ENCODE measurements at regions not wholly inside any gene's neighbourhood (a gene's known extent, or its start where the extent isn't known, plus 50 kb on each side); places are given as distances from the start of the nearest gene placed in this dataset.

GRCh38 chr10:58885146-58885545, 291.3 kb upstream of the PHYHIPL start:
- no peak for DNase-seq (ENCODE audit: extremely low read depth, low read depth)
- no peak for TF ChIP-seq CTCF (IDR thresholded peaks at IDR 0.05; ENCODE audit: low read depth, low read length, missing control alignments)
- H3K4me3 ChIP-seq (replicated peaks; ENCODE audit: low read depth, low read length) = no peak overlapping the region

- no peak for DNase-seq (ENCODE audit: extremely low read depth, low read depth)
- no peak overlapping the region for H3K4me3 ChIP-seq (replicated peaks; ENCODE audit: low read depth, low read length)
- no peak for TF ChIP-seq CTCF (IDR thresholded peaks at IDR 0.05; ENCODE audit: low read depth, low read length, missing control alignments)
Observed at GRCh38 chr10:58885686-58886345, 290.6 kb upstream of the PHYHIPL start.

- no peak for TF ChIP-seq CTCF (IDR thresholded peaks at IDR 0.05; ENCODE audit: low read depth, low read length, missing control alignments)
Observed at GRCh38 chr10:58886406-58886805, 290.0 kb upstream of the PHYHIPL start.

GRCh38 chr10:58887474-58887873, 289.0 kb upstream of the PHYHIPL start:
- H3K4me3 ChIP-seq (replicated peaks; ENCODE audit: low read depth, low read length) = no peak overlapping the region
- no peak for TF ChIP-seq CTCF (IDR thresholded peaks at IDR 0.05; ENCODE audit: low read depth, low read length, missing control alignments)
- no peak for DNase-seq (ENCODE audit: extremely low read depth, low read depth)

More at GRCh38 chr10:58886406-58886805, 290.0 kb upstream of the PHYHIPL start:
- H3K4me3 ChIP-seq (replicated peaks; ENCODE audit: low read depth, low read length) = no peak overlapping the region
- no peak for DNase-seq (ENCODE audit: extremely low read depth, low read depth)

- H3K4me3 ChIP-seq (replicated peaks; ENCODE audit: low read depth, low read length) = no peak overlapping the region
- no peak for DNase-seq (ENCODE audit: extremely low read depth, low read depth)
- no peak for TF ChIP-seq CTCF (IDR thresholded peaks at IDR 0.05; ENCODE audit: low read depth, low read length, missing control alignments)
Observed at GRCh38 chr10:58888957-58889356, 287.5 kb upstream of the PHYHIPL start.

- DNase-seq (ENCODE audit: extremely low read depth, low read depth) = no peak
- H3K4me3 ChIP-seq (replicated peaks; ENCODE audit: low read depth, low read length) = no peak overlapping the region
- no peak for TF ChIP-seq CTCF (IDR thresholded peaks at IDR 0.05; ENCODE audit: low read depth, low read length, missing control alignments)
Observed at GRCh38 chr10:58892031-58892531, 284.4 kb upstream of the PHYHIPL start.

GRCh38 chr10:58894929-58895328, 281.5 kb upstream of the PHYHIPL start:
- no peak overlapping the region for H3K4me3 ChIP-seq (replicated peaks; ENCODE audit: low read depth, low read length)
- no peak for DNase-seq (ENCODE audit: extremely low read depth, low read depth)
- TF ChIP-seq CTCF (IDR thresholded peaks at IDR 0.05; ENCODE audit: low read depth, low read length, missing control alignments) = no peak

Measured in HFF-Myc (cell line).